ENCODE measurements at regions not wholly inside any gene's neighbourhood (a gene's known extent, or its start where the extent isn't known, plus 50 kb on each side); places are given as distances from the start of the nearest gene placed in this dataset.
"Not testable (repeated sequence)": the region's sequence is repeated elsewhere in the genome, so short reads cannot be mapped to it uniquely, and the experiment has no call there.

DNA sequence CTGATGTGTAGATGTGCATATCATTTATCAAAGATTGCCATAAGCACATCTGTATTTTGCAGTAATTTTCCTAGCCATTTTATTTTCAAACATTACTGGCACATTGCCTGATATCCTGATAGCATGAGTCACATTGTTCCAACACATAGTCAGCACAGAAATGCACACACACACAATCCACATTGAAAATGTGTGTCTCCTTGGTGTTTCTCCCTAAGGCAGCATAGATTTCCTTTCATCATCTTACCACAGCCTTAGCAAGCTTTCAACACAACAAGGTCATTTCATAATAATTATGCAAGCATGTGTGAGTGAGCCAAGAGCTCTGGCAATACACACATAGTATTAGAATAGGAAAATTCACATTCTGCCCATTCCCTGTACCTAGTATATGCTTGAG, 245.4 kb upstream of the MEIS1 start:
- H3K4me1 ChIP-seq (ENCODE audit: low read length) = no peaks in the 10 kb centered on the region
- no peaks in the 10 kb centered on the region for H3K27me3 ChIP-seq (replicated peaks; ENCODE audit: insufficient read depth, low read length)
- H3K9me2 ChIP-seq (replicated peaks; ENCODE audit: insufficient read depth, low read length) = no peaks in the 10 kb centered on the region
- no peak overlapping the region for H3K4me3 ChIP-seq (ENCODE audit: low read length)
- H3K9ac ChIP-seq (ENCODE audit: low read length) = no peak overlapping the region
- no peak overlapping the region for H3K27ac ChIP-seq (ENCODE audit: low read length)
- H3K9me3 ChIP-seq (replicated peaks; ENCODE audit: insufficient read depth, low read length) = no peaks in the 10 kb centered on the region
- no peaks in the 10 kb centered on the region for H4K20me1 ChIP-seq (ENCODE audit: insufficient read depth, low read length)
- DNase-seq = no peak
- H3K4me2 ChIP-seq (ENCODE audit: low read depth, low read length) = no peak overlapping the region
- H3F3A ChIP-seq (ENCODE audit: insufficient read depth, low read length) = no peaks in the 10 kb centered on the region
- H2AFZ ChIP-seq (ENCODE audit: low read length) = no peak overlapping the region
- H3K79me2 ChIP-seq (ENCODE audit: low read length) = no peaks in the 10 kb centered on the region
- TF ChIP-seq, protein P1, sequence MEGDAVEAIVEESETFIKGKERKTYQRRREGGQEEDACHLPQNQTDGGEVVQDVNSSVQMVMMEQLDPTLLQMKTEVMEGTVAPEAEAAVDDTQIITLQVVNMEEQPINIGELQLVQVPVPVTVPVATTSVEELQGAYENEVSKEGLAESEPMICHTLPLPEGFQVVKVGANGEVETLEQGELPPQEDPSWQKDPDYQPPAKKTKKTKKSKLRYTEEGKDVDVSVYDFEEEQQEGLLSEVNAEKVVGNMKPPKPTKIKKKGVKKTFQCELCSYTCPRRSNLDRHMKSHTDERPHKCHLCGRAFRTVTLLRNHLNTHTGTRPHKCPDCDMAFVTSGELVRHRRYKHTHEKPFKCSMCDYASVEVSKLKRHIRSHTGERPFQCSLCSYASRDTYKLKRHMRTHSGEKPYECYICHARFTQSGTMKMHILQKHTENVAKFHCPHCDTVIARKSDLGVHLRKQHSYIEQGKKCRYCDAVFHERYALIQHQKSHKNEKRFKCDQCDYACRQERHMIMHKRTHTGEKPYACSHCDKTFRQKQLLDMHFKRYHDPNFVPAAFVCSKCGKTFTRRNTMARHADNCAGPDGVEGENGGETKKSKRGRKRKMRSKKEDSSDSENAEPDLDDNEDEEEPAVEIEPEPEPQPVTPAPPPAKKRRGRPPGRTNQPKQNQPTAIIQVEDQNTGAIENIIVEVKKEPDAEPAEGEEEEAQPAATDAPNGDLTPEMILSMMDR (IDR thresholded peaks at IDR 0.05; ENCODE audit: low read length) = no peak
- no peak for TF ChIP-seq EZH2 (optimal IDR thresholded peaks at IDR 0.05; ENCODE audit: low read depth, low read length)
- TF ChIP-seq EZH2phosphoT487 (IDR thresholded peaks at IDR 0.05; ENCODE audit: low read length) = no peak
- H3K36me3 ChIP-seq (replicated peaks; ENCODE audit: insufficient read depth, low read length) = no peaks in the 10 kb centered on the region

DNA sequence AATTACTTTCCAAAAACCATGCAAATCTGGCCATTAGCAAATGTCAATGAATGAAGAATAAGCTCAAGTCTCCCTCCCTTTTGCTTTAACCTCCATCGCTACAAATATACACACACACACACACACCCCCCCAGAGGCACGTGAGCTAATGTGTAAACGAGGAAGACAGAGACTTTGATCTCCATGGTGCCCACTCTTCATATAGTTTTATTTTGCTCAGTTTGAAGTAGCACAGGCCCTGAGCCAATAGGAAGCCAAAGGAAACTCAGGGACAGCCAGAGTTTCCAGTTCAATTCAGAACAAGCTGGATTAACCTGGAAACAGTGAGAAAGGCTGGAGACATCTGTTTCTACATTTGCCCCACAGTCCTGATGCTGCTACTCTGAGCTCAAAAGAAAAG, 248.4 kb upstream of the MEIS1 start:
- H3K79me2 ChIP-seq (ENCODE audit: low read length) = no peaks in the 10 kb centered on the region
- H3K27ac ChIP-seq (ENCODE audit: low read length) = no peak overlapping the region
- no peak overlapping the region for H3K4me3 ChIP-seq (ENCODE audit: low read length)
- H3K4me2 ChIP-seq (ENCODE audit: low read depth, low read length) = no peak overlapping the region
- no peak overlapping the region for H3K9ac ChIP-seq (ENCODE audit: low read length)
- DNase-seq = no peak
- H2AFZ ChIP-seq (ENCODE audit: low read length) = no peak overlapping the region
- no peaks in the 10 kb centered on the region for H3K36me3 ChIP-seq (replicated peaks; ENCODE audit: insufficient read depth, low read length)
- no peak for TF ChIP-seq EZH2 (optimal IDR thresholded peaks at IDR 0.05; ENCODE audit: low read depth, low read length)
- TF ChIP-seq, protein P1 (IDR thresholded peaks at IDR 0.05; ENCODE audit: low read length) = no peak
- no peaks in the 10 kb centered on the region for H3K27me3 ChIP-seq (replicated peaks; ENCODE audit: insufficient read depth, low read length)
- no peaks in the 10 kb centered on the region for H4K20me1 ChIP-seq (ENCODE audit: insufficient read depth, low read length)
- no peaks in the 10 kb centered on the region for H3K9me2 ChIP-seq (replicated peaks; ENCODE audit: insufficient read depth, low read length)
- no peaks in the 10 kb centered on the region for H3K9me3 ChIP-seq (replicated peaks; ENCODE audit: insufficient read depth, low read length)
- no peaks in the 10 kb centered on the region for H3K4me1 ChIP-seq (ENCODE audit: low read length)
- no peaks in the 10 kb centered on the region for H3F3A ChIP-seq (ENCODE audit: insufficient read depth, low read length)

DNA sequence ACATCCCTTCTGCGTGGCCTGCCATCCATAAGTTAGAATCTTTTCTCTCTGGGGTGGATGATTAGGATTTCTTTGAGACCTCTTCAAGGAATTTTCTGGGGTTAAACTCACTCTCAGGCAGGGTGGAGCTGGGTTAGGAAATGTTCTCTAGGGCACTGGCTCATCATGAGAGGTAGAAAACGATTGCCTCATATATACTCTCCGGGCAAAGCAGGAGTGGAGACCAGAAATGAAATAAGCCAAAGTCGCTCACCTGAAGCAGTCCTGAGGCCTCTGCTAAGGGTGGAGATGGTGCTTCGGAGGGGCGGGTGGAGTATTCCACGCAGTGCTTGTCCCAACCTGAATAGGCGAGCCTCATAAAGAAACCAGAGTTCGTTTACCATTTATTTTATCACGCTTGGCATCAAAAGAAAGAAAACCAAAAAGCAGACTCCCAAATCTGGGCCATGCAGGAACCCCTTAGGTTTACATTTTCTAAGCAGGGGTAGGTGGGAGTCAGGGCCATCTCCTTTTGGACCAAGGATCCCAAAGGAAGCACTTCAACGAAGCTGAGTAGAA, 249.3 kb upstream of the MEIS1 start:
- Histone ChIP-seq H3K27ac (ENCODE audit: low read length) (no peak overlapping the region), H3K4me3 (ENCODE audit: low read length) (no peak overlapping the region), H3K27me3 (replicated peaks; ENCODE audit: insufficient read depth, low read length) (no peaks in the 10 kb centered on the region), H3F3A (ENCODE audit: insufficient read depth, low read length) (no peaks in the 10 kb centered on the region), H3K36me3 (replicated peaks; ENCODE audit: insufficient read depth, low read length) (no peaks in the 10 kb centered on the region), H4K20me1 (ENCODE audit: insufficient read depth, low read length) (no peaks in the 10 kb centered on the region), H3K79me2 (ENCODE audit: low read length) (no peaks in the 10 kb centered on the region), H3K4me2 (ENCODE audit: low read depth, low read length) (no peak overlapping the region), H3K4me1 (ENCODE audit: low read length) (no peaks in the 10 kb centered on the region), H3K9me3 (replicated peaks; ENCODE audit: insufficient read depth, low read length) (no peaks in the 10 kb centered on the region), H2AFZ (ENCODE audit: low read length) (no peak overlapping the region), H3K9me2 (replicated peaks; ENCODE audit: insufficient read depth, low read length) (no peaks in the 10 kb centered on the region), H3K9ac (ENCODE audit: low read length) (no peak overlapping the region)
- TF ChIP-seq EZH2phosphoT487 (IDR thresholded peaks at IDR 0.05; ENCODE audit: low read length) = no peak
- TF ChIP-seq, protein P1 (IDR thresholded peaks at IDR 0.05; ENCODE audit: low read length) = no peak
- no peak for TF ChIP-seq EZH2 (optimal IDR thresholded peaks at IDR 0.05; ENCODE audit: low read depth, low read length)
- DNase-seq = no peak

DNA sequence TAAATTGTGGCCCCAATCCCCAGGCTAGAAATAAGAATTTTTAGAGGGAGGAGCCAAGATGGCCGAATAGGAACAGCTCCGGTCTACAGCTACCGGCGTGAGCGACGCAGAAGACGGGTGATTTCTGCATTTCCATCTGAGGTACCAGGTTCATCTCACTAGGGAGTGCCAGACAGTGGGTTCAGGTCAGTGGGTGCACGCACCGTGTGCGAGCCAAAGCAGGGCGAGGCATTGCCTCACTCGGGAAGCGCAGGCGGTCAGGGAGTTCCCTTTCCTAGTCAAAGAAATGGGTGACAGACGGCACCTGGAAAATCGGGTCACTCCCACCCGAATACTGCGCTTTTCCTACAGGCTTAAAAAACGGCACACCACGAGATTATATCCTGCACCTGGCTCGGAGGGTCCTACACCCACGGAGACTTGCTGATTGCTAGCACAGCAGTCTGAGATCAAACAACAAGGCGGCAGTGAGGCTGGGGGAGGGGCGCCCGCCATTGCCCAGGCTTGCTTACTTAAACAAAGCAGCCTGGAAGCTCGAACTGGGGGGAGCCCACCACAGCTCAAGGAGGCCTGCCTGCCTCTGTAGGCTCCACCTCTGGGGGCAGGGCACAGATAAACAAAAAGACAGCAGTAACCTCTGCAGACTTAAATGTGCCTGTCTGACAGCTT, 257.7 kb upstream of the MEIS1 start:
- not testable (repeated sequence) for H3K4me3 ChIP-seq (ENCODE audit: low read length); H3F3A ChIP-seq (ENCODE audit: insufficient read depth, low read length); H3K36me3 ChIP-seq (replicated peaks; ENCODE audit: insufficient read depth, low read length); H3K27ac ChIP-seq (ENCODE audit: low read length); H3K27me3 ChIP-seq (replicated peaks; ENCODE audit: insufficient read depth, low read length); H3K9me2 ChIP-seq (replicated peaks; ENCODE audit: insufficient read depth, low read length); H2AFZ ChIP-seq (ENCODE audit: low read length); H3K4me2 ChIP-seq (ENCODE audit: low read depth, low read length); H3K9ac ChIP-seq (ENCODE audit: low read length); DNase-seq; H3K4me1 ChIP-seq (ENCODE audit: low read length); H4K20me1 ChIP-seq (ENCODE audit: insufficient read depth, low read length); H3K79me2 ChIP-seq (ENCODE audit: low read length); H3K9me3 ChIP-seq (replicated peaks; ENCODE audit: insufficient read depth, low read length)
